Adrenal gland (tissue), 5 donors: ENCODE measurements at regions not wholly inside any gene's neighbourhood (a gene's known extent, or its start where the extent isn't known, plus 50 kb on each side); places are given as distances from the start of the nearest gene placed in this dataset.

Experiments
- POLR2A ChIP-seq, 2 donors: fragments of 450-650 bp; IDR thresholded peaks; one replicate each; pipeline ENCODE4 v1.6.1; 2017; ENCODE audit warnings: antibody characterized with exemption in 2 of 2, mild to moderate bottlenecking in 2 of 2, moderate library complexity in 1 of 2
- TF ChIP-seq, protein P1 (sequence below), 6 experiments: fragments of 450-650 bp in 4 of 6; fragments of 200-600 bp in 2 of 6; sonication (generic) in 1 of 6; IDR thresholded peaks; 1 replicate in 5 of 6; 2 replicates in 1 of 6; pipeline versions ENCODE4 v1.5.1 to v1.8.0; 2016 to 2021; ENCODE audit warnings: antibody characterized with exemption in 6 of 6, mild to moderate bottlenecking in 2 of 6, moderate library complexity in 1 of 6
- donor health status: DM: no; HTN: no; CAD: no.

DNA sequence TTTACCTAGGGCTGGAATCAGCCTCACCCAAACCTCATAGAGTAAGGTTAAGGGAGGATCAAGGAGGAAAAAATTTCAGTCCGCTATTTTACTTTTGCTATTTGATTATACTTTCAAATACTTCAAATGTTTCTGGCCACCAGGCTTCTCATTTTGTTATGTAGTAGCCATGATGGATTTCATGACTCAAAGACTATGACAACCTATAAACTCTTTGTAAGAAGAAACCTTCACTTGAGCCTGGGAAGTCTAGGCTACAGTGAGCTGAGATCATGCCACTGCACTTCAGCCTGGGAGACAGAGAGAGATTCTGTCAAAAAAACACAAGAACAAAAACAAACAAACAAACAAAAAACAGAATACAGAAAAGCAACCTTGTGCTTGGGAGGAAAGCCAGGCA lies 293.6 kb upstream of the TNC start:
- no peak for TF ChIP-seq POLR2A (IDR thresholded peaks at IDR 0.05)
- TF ChIP-seq, protein P1, sequence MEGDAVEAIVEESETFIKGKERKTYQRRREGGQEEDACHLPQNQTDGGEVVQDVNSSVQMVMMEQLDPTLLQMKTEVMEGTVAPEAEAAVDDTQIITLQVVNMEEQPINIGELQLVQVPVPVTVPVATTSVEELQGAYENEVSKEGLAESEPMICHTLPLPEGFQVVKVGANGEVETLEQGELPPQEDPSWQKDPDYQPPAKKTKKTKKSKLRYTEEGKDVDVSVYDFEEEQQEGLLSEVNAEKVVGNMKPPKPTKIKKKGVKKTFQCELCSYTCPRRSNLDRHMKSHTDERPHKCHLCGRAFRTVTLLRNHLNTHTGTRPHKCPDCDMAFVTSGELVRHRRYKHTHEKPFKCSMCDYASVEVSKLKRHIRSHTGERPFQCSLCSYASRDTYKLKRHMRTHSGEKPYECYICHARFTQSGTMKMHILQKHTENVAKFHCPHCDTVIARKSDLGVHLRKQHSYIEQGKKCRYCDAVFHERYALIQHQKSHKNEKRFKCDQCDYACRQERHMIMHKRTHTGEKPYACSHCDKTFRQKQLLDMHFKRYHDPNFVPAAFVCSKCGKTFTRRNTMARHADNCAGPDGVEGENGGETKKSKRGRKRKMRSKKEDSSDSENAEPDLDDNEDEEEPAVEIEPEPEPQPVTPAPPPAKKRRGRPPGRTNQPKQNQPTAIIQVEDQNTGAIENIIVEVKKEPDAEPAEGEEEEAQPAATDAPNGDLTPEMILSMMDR (IDR thresholded peaks at IDR 0.05) = no peak
